ENCODE measurements at regions not wholly inside any gene's neighbourhood (a gene's known extent, or its start where the extent isn't known, plus 50 kb on each side); places are given as distances from the start of the nearest gene placed in this dataset.

DNA sequence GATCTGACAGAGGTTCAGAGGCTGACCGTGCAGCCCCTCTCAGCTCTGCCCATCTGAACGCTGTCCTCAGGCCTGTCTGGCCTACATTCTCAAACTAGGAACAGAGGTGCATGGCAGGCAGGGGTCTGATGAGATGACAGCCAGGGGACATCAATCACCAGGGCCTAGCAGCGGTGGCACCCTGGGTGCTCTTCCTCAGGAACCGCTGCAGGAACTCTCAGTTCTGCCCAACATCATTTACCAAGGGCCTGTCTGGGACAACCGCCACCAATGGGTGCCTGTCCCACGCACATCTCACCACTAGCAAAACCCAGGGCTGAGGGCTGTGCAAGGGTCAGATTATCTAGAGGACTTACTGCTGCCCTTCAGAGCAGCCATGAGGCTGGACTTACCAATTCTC, 245.7 kb downstream of the TOMM20 start:
- H3K4me1 Mint-ChIP-seq, result peaks cover 4% of the 10 kb centered on the region
- H3K4me3 Mint-ChIP-seq, result no peak overlapping the region
- H3K27ac Mint-ChIP-seq (ENCODE audit: unreplicated experiment), result no peak overlapping the region
- H3K9me3 Mint-ChIP-seq, result no peaks in the 10 kb centered on the region
- TF ChIP-seq, protein P1, sequence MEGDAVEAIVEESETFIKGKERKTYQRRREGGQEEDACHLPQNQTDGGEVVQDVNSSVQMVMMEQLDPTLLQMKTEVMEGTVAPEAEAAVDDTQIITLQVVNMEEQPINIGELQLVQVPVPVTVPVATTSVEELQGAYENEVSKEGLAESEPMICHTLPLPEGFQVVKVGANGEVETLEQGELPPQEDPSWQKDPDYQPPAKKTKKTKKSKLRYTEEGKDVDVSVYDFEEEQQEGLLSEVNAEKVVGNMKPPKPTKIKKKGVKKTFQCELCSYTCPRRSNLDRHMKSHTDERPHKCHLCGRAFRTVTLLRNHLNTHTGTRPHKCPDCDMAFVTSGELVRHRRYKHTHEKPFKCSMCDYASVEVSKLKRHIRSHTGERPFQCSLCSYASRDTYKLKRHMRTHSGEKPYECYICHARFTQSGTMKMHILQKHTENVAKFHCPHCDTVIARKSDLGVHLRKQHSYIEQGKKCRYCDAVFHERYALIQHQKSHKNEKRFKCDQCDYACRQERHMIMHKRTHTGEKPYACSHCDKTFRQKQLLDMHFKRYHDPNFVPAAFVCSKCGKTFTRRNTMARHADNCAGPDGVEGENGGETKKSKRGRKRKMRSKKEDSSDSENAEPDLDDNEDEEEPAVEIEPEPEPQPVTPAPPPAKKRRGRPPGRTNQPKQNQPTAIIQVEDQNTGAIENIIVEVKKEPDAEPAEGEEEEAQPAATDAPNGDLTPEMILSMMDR (conservative IDR thresholded peaks at IDR 0.05), result no peak
- H3K36me3 Mint-ChIP-seq (ENCODE audit: low read depth), result no peaks in the 10 kb centered on the region
- DNase-seq (ENCODE audit: low read depth, low spot score), result no peak
- H3K27me3 Mint-ChIP-seq (ENCODE audit: low read depth), result no peaks in the 10 kb centered on the region

DNA sequence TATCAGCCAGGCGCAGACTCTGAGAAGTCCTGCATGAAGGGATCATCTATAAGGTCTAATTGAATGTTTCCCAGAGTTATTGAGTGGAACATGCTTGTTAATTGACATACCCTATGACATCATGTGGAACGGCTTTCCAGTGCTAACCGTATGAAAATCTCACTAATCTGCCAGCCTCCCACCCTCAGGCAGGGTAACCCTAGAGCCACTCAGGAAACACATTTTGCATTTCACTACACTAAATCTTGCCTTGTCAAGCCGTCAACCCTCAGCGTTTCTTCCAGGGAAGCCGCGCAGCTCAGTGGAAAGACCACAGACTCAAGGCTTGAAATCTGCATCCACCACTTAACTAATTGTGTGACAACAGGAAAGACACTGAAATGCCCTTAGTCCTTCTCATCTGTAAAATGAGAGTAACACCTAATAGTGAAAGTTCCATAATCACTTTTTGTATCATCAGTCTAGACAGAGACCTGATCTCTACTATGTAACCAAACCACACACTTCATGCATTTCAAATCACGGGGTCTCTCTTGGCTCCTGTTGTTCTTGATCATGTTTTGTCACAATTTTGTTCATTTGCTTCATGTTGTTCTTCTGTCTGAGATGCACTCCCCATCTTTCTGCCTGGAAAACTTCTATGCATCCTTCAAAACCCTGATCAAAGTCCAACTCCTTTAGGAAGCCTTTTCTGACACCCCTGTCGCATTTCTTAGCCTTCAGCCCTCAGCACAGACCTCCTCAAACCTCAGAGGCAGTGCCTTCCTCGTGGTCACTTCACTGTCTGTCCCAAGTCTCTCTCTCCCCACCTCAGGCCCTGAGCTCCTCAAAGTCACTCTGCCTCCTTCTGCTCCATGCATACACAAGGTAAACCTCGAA, 246.5 kb downstream of the TOMM20 start:
- TF ChIP-seq, protein P1 (conservative IDR thresholded peaks at IDR 0.05), result no peak
- no peaks in the 10 kb centered on the region for H3K36me3 Mint-ChIP-seq (ENCODE audit: low read depth)
- DNase-seq (ENCODE audit: low read depth, low spot score), result no peak
- no peak overlapping the region for H3K27ac Mint-ChIP-seq (ENCODE audit: unreplicated experiment)
- H3K27me3 Mint-ChIP-seq (ENCODE audit: low read depth), result no peaks in the 10 kb centered on the region
- no peak overlapping the region for H3K4me3 Mint-ChIP-seq
- H3K4me1 Mint-ChIP-seq, result peaks cover 4% of the 10 kb centered on the region
- no peaks in the 10 kb centered on the region for H3K9me3 Mint-ChIP-seq

DNA sequence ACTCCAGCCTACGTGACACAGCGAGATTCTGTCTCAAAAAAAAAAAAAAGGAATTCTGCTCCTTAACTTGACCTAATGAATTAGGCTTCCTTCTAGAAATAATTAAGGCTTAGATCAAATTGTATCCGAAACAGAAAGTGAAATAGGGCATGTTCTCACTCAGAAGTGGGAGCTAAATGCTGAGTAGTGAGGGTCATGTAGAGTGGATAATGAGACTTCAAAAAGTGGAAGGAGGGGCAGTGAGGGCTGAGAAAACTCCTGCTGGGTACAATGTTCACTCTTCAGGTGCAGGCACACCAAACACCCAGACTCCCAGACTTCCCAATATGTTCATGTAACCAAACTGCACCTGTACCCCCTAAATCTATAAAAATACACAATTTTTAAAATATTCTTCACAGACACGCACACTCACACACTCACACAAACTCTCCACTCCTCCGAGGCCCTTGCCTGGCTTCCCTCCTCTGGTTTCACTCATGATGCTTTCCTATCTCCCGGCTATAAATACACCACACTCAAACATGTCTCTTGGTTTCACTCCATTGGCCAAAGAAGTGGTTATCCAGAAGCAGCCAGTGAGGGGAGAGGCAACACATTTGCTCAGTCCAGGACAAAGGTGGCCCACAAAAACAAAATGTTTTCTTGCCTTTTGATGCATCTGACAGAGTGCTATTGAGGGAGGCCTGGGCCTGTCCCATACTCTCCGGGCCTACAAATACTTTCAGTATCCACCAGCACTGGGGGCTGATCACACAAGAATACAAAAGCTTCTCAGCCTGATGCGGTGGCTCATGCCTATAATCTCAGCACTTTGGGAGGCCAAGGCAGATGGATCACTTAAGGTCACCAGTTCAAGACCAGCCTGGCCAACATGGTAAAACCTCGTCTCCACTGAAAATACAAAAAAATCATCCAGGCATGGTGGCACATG, 249.2 kb downstream of the TOMM20 start:
- no peak overlapping the region for H3K27ac Mint-ChIP-seq (ENCODE audit: unreplicated experiment)
- H3K4me1 Mint-ChIP-seq, result peaks cover 16% of the 10 kb centered on the region
- no peaks in the 10 kb centered on the region for H3K9me3 Mint-ChIP-seq
- DNase-seq (ENCODE audit: low read depth, low spot score), result no peak
- no peak overlapping the region for H3K4me3 Mint-ChIP-seq
- H3K36me3 Mint-ChIP-seq (ENCODE audit: low read depth), result no peaks in the 10 kb centered on the region
- no peaks in the 10 kb centered on the region for H3K27me3 Mint-ChIP-seq (ENCODE audit: low read depth)
- TF ChIP-seq, protein P1 (conservative IDR thresholded peaks at IDR 0.05), result no peak

DNA sequence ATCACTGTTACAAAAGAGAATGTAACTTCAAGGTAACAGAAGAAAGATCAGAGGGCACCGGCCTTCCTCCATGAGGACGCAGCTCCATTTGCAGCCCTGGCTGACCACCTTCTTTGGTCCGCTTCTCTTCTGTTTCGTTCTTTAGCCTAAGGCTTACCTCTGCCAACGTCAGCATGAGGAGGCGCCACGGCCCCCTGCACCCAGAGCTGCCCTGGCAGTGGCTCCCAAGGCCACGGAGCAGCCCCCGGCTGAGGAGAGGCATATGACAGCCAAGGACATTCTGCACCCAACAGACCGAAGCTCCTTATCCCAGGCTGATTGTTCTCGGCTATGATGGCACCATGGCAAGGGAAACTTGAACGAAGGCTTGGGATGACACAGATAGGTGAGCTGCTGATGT, 250.3 kb downstream of the TOMM20 start:
- H3K27me3 Mint-ChIP-seq (ENCODE audit: low read depth), result no peaks in the 10 kb centered on the region
- peaks cover 23% of the 10 kb centered on the region for H3K4me1 Mint-ChIP-seq
- H3K9me3 Mint-ChIP-seq, result no peaks in the 10 kb centered on the region
- DNase-seq (ENCODE audit: low read depth, low spot score), result no peak
- no peaks in the 10 kb centered on the region for H3K36me3 Mint-ChIP-seq (ENCODE audit: low read depth)
- no peak overlapping the region for H3K27ac Mint-ChIP-seq (ENCODE audit: unreplicated experiment)
- H3K4me3 Mint-ChIP-seq, result no peak overlapping the region
- TF ChIP-seq, protein P1 (conservative IDR thresholded peaks at IDR 0.05), result no peak

DNA sequence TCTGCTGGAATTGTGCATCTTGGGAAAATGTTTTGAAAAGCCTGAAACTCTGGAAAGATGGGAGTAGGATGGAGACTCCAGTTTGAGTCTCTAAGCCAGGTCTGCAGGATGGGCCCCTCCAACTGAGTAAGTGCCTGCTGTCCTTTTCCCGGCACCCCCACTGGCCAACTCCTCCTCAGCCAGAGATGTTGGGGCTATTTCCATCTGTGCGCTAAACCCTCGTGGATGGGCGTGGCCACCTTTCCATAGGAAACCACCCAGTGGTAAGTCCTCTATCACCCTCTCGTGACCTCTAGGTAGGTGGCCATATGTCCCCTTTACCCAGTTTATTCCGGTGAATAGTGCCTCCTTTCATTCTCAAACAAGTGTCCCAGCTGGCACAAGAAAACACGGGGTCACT, 250.9 kb downstream of the TOMM20 start:
- H3K27ac Mint-ChIP-seq (ENCODE audit: unreplicated experiment), result no peak overlapping the region
- no peak for DNase-seq (ENCODE audit: low read depth, low spot score)
- no peaks in the 10 kb centered on the region for H3K36me3 Mint-ChIP-seq (ENCODE audit: low read depth)
- peaks cover 25% of the 10 kb centered on the region for H3K4me1 Mint-ChIP-seq
- TF ChIP-seq, protein P1 (conservative IDR thresholded peaks at IDR 0.05), result no peak
- H3K9me3 Mint-ChIP-seq, result no peaks in the 10 kb centered on the region
- H3K4me3 Mint-ChIP-seq, result no peak overlapping the region
- H3K27me3 Mint-ChIP-seq (ENCODE audit: low read depth), result no peaks in the 10 kb centered on the region

Data from neural crest cell (in vitro differentiated cells).